ENCODE measurements at regions not wholly inside any gene's neighbourhood (a gene's known extent, or its start where the extent isn't known, plus 50 kb on each side); places are given as distances from the start of the nearest gene placed in this dataset.

- no peak for TF ChIP-seq POLR2A (IDR thresholded peaks at IDR 0.05; ENCODE audit: low read depth)
- TF ChIP-seq CTCF (IDR thresholded peaks at IDR 0.05), result no peak
- no peak for TF ChIP-seq EP300 (IDR thresholded peaks at IDR 0.05)
- no peak for TF ChIP-seq POLR2AphosphoS5 (IDR thresholded peaks at IDR 0.05)
These were observed 837.4 kb downstream of the TRIML1 start for GRCh38 chr4:188976644-188977115.
